NT2/D1 (cell line): ENCODE measurements at regions not wholly inside any gene's neighbourhood (a gene's known extent, or its start where the extent isn't known, plus 50 kb on each side); places are given as distances from the start of the nearest gene placed in this dataset.

Experiments
- SUZ12 ChIP-seq: IDR thresholded peaks from 2 replicates; pipeline ENCODE4 v1.6.1; 2011; ENCODE audit not compliant: insufficient read length, insufficient read depth; ENCODE audit errors: extremely low read depth
- YY1 ChIP-seq: IDR thresholded peaks from 2 replicates; pipeline ENCODE4 v1.6.1; 2011; ENCODE audit not compliant: insufficient read length, insufficient read depth
- ZNF274 ChIP-seq: IDR thresholded peaks from 2 replicates; pipeline ENCODE4 v1.6.1; 2011; ENCODE audit warnings: mild to moderate bottlenecking, low read depth, low read length

GRCh38 chr3:117798221-117798620 is 1088.6 kb downstream of the TUSC7 start:
- TF ChIP-seq SUZ12 = no peak
- no peak for TF ChIP-seq YY1
- TF ChIP-seq ZNF274 = no peak
